Trophoblast cell (in vitro differentiated cells and primary cell): ENCODE measurements at regions not wholly inside any gene's neighbourhood (a gene's known extent, or its start where the extent isn't known, plus 50 kb on each side); places are given as distances from the start of the nearest gene placed in this dataset.

Source experiments
- DNase-seq, 2 donors: peaks; one replicate each; pipeline ENCODE4 v3.0.0-alpha.2; 2016
- H2AFZ ChIP-seq: 2 replicates; pipeline ENCODE4 v1.6.1; 2013; ENCODE audit warnings: low read length, moderate library complexity, mild to moderate bottlenecking; ENCODE audit not compliant: insufficient read depth, poor library complexity
- H2AK5ac ChIP-seq: 2 replicates; pipeline ENCODE4 v1.6.1; 2013; ENCODE audit warnings: mild to moderate bottlenecking, low read length
- H2BK120ac ChIP-seq: 2 replicates; pipeline ENCODE4 v1.6.1; 2013; ENCODE audit warnings: low read length, mild to moderate bottlenecking, moderate library complexity; ENCODE audit not compliant: insufficient read depth, poor library complexity
- H2BK12ac ChIP-seq: 2 replicates; pipeline ENCODE4 v1.6.1; 2013; ENCODE audit warnings: mild to moderate bottlenecking, low read length, moderate library complexity
- H2BK5ac ChIP-seq: 2 replicates; pipeline ENCODE4 v1.6.1; 2013; ENCODE audit warnings: low read length, low read depth, moderate library complexity, mild to moderate bottlenecking; ENCODE audit not compliant: poor library complexity
- H3K14ac ChIP-seq: 2 replicates; pipeline ENCODE4 v1.6.1; 2013; ENCODE audit warnings: mild to moderate bottlenecking, low read length
- H3K18ac ChIP-seq: 2 replicates; pipeline ENCODE4 v1.6.1; 2013; ENCODE audit warnings: mild to moderate bottlenecking, low read length
- H3K23ac ChIP-seq: 2 replicates; pipeline ENCODE4 v1.6.1; 2013; ENCODE audit warnings: low read length
- H3K27ac ChIP-seq: 2 replicates; pipeline ENCODE4 v1.5.1; 2013; ENCODE audit warnings: low read depth, mild to moderate bottlenecking, inconsistent platforms, low read length, moderate library complexity
- H3K27me3 ChIP-seq: 2 replicates; pipeline ENCODE4 v1.6.1; 2013; ENCODE audit warnings: inconsistent platforms, mild to moderate bottlenecking, low read length, moderate library complexity; ENCODE audit not compliant: insufficient read depth
- H3K36me3 ChIP-seq, 2 experiments: 1 replicate in 1 of 2; 2 replicates in 1 of 2; pipeline ENCODE4 v1.6.1; 2013; ENCODE audit warnings: low read length in 2 of 2, mild to moderate bottlenecking in 2 of 2, moderate library complexity in 1 of 2; ENCODE audit not compliant: insufficient read depth in 2 of 2, control insufficient read depth in 1 of 2
- H3K4ac ChIP-seq: 2 replicates; pipeline ENCODE4 v1.6.1; 2013; ENCODE audit warnings: low read depth, mild to moderate bottlenecking, low read length, moderate library complexity
- H3K4me1 ChIP-seq, 2 experiments: 1 replicate in 1 of 2; 2 replicates in 1 of 2; pipeline ENCODE4 v1.6.1; 2013; ENCODE audit warnings: low read length in 2 of 2, mild to moderate bottlenecking in 2 of 2, moderate library complexity in 1 of 2; ENCODE audit not compliant: insufficient read depth in 2 of 2, control insufficient read depth in 1 of 2
- H3K4me2 ChIP-seq: 2 replicates; pipeline ENCODE4 v1.6.1; 2013; ENCODE audit warnings: inconsistent platforms, mild to moderate bottlenecking, low read length, moderate library complexity
- H3K4me3 ChIP-seq: 2 replicates; pipeline ENCODE4 v1.5.1; 2013; ENCODE audit warnings: mild to moderate bottlenecking, low read depth, low read length, inconsistent platforms
- H3K79me1 ChIP-seq: one replicate; pipeline ENCODE4 v1.6.1; 2013; ENCODE audit warnings: low read length
- H3K79me2 ChIP-seq: 2 replicates; pipeline ENCODE4 v1.6.1; 2013; ENCODE audit warnings: low read length, mild to moderate bottlenecking; ENCODE audit not compliant: control insufficient read depth, insufficient read depth, poor library complexity
- H3K9ac ChIP-seq: 2 replicates; pipeline ENCODE4 v1.6.1; 2013; ENCODE audit warnings: mild to moderate bottlenecking, low read length
- H3K9me3 ChIP-seq: 2 replicates; pipeline ENCODE4 v1.6.1; 2013; ENCODE audit warnings: low read depth, mild to moderate bottlenecking, control low read depth, inconsistent platforms, low read length; ENCODE audit not compliant: insufficient read depth
- H4K12ac ChIP-seq: 2 replicates; pipeline ENCODE4 v1.6.1; 2013; ENCODE audit warnings: low read depth, mild to moderate bottlenecking, low read length, moderate library complexity
- H4K8ac ChIP-seq: 2 replicates; pipeline ENCODE4 v1.6.1; 2013; ENCODE audit warnings: low read depth, mild to moderate bottlenecking, low read length, moderate library complexity
- H4K91ac ChIP-seq: one replicate; pipeline ENCODE4 v1.6.1; 2013; ENCODE audit warnings: low read depth, mild to moderate bottlenecking, low read length, moderate library complexity
- WGBS: extraction: QIAGEN DNeasy Blood & Tissue Kit; methylation state at CpG from one replicate; pipeline ENCODE4 v1.1.7; 2013; ENCODE audit warnings: missing lambda C conversion rate; ENCODE audit not compliant: insufficient read length, insufficient coverage; ENCODE audit errors: extremely low coverage; 5-methylcytosine and 5-hydroxymethylcytosine counted together

GRCh38 chr15:31469786-31470525 is 143.3 kb downstream of the KLF13 start:
- no peaks in the 10 kb centered on the region for H3K4me1 ChIP-seq

GRCh38 chr15:31470756-31471155 is 144.1 kb downstream of the KLF13 start:
- Histone ChIP-seq H3K18ac (no peak overlapping the region), H3K36me3 (no peaks in the 10 kb centered on the region), H3K4ac (no peak overlapping the region), H2BK120ac (no peak overlapping the region), H3K79me1 (no peaks in the 10 kb centered on the region), H2BK12ac (no peak overlapping the region), H3K27me3 (no peaks in the 10 kb centered on the region), H3K4me3 (no peak overlapping the region), H4K12ac (no peak overlapping the region), H3K79me2 (no peaks in the 10 kb centered on the region), H3K9me3 (no peaks in the 10 kb centered on the region), H3K14ac (no peak overlapping the region), H3K4me1 (no peaks in the 10 kb centered on the region), H4K91ac (no peak overlapping the region), H3K4me2 (no peak overlapping the region), H2AK5ac (no peak overlapping the region), H2AFZ (no peak overlapping the region), H2BK5ac (no peak overlapping the region), H3K9ac (no peak overlapping the region), H3K23ac (no peak overlapping the region), H4K8ac (no peak overlapping the region), H3K27ac (no peak overlapping the region)
- no CpG with 5 or more reads among the region's 2 CpGs for whole genome bisulfite sequencing
- DNase-seq, result no peak

More at GRCh38 chr15:31469786-31470525, 143.3 kb downstream of the KLF13 start:
- Histone ChIP-seq H3K18ac (no peak overlapping the region), H3K79me1 (no peaks in the 10 kb centered on the region), H2AFZ (no peak overlapping the region), H3K36me3 (no peaks in the 10 kb centered on the region), H4K91ac (no peak overlapping the region), H3K4me3 (peak overlapping the region; percentile 5), H3K27ac (no peak overlapping the region), H3K79me2 (no peaks in the 10 kb centered on the region), H2AK5ac (no peak overlapping the region), H3K4me2 (no peak overlapping the region), H4K8ac (no peak overlapping the region), H3K9ac (no peak overlapping the region), H3K14ac (no peak overlapping the region), H3K9me3 (no peaks in the 10 kb centered on the region), H2BK120ac (no peak overlapping the region), H3K4ac (no peak overlapping the region), H2BK5ac (no peak overlapping the region), H3K23ac (no peak overlapping the region), H3K27me3 (no peaks in the 10 kb centered on the region), H4K12ac (no peak overlapping the region), H2BK12ac (no peak overlapping the region)
- no CpG with 5 or more reads among the region's 6 CpGs for WGBS
- DNase-seq, result no peak

- Histone ChIP-seq H4K12ac (no peak overlapping the region), H3K79me2 (no peaks in the 10 kb centered on the region), H3K9ac (no peak overlapping the region), H4K91ac (no peak overlapping the region), H3K14ac (no peak overlapping the region), H3K23ac (no peak overlapping the region), H3K4ac (no peak overlapping the region), H3K27me3 (no peaks in the 10 kb centered on the region), H3K9me3 (no peaks in the 10 kb centered on the region), H3K18ac (no peak overlapping the region), H3K4me1 (no peaks in the 10 kb centered on the region), H3K36me3 (no peaks in the 10 kb centered on the region), H2AFZ (no peak overlapping the region), H2AK5ac (no peak overlapping the region), H2BK120ac (no peak overlapping the region), H2BK5ac (no peak overlapping the region), H3K27ac (no peak overlapping the region), H2BK12ac (no peak overlapping the region), H3K79me1 (no peaks in the 10 kb centered on the region), H4K8ac (no peak overlapping the region), H3K4me2 (no peak overlapping the region), H3K4me3 (no peak overlapping the region)
- peak; percentile 46 to 83 for DNase-seq
- WGBS, result no CpG with 5 or more reads among the region's 7 CpGs
Observed at GRCh38 chr15:31471731-31472430, 145.2 kb downstream of the KLF13 start.

- Histone ChIP-seq H4K8ac (no peak overlapping the region), H3K27me3 (no peaks in the 10 kb centered on the region), H2AFZ (no peak overlapping the region), H3K4ac (no peak overlapping the region), H3K79me2 (no peaks in the 10 kb centered on the region), H4K12ac (no peak overlapping the region), H3K27ac (no peak overlapping the region), H3K23ac (no peak overlapping the region), H4K91ac (no peak overlapping the region), H3K18ac (no peak overlapping the region), H3K36me3 (no peaks in the 10 kb centered on the region), H3K4me3 (no peak overlapping the region), H3K9me3 (no peaks in the 10 kb centered on the region), H2BK5ac (no peak overlapping the region), H2AK5ac (no peak overlapping the region), H2BK120ac (no peak overlapping the region), H3K9ac (no peak overlapping the region), H3K14ac (no peak overlapping the region), H3K4me1 (no peaks in the 10 kb centered on the region), H2BK12ac (no peak overlapping the region), H3K79me1 (no peaks in the 10 kb centered on the region), H3K4me2 (no peak overlapping the region)
- no peak for DNase-seq
- WGBS, result no CpG with 5 or more reads among the region's 8 CpGs
Observed at GRCh38 chr15:31472636-31473384, 146.2 kb downstream of the KLF13 start.
